ENCODE measurements at regions not wholly inside any gene's neighbourhood (a gene's known extent, or its start where the extent isn't known, plus 50 kb on each side); places are given as distances from the start of the nearest gene placed in this dataset.

DNA sequence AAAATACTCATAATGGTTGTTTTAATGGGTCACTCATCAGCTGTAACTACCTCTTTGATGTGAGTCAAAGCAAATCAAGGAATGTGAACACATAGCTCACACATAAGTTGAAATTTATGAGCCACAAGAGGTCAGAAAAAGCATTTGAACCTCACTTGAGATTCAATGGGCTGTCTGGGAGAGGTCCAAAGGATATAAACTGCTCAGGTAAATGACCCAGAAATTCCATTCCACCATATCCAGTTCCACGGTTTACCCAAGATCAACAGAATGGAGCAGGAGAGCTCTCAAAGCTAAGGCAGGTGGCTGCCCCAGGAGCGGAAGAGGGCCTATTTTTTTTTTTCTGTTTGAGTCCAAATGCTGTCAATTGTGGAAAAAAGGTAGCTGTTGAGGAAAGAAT, 464.1 kb downstream of the TNS1 start:
- DNase-seq (ENCODE audit: low read depth, low spot score) = no peak
- in situ Hi-C loops (cut with HindIII; ENCODE audit: low pct_unique_long_range_greater_than_20kb, low sequenced_read_pairs) = no loop called here
- ChIA-PET POLR2A (interaction anchor here (0.6 kb wide), 1 partner anchor 12 kb away, joined by 3 read pairs; no protein-coding TSS in a partner anchor), CTCF (interaction anchor here (0.6 kb wide), 2 partner anchors 403 to 451 kb away, joined by 3 to 4 read pairs; no protein-coding TSS in a partner anchor)
- TF ChIP-seq, protein P1, sequence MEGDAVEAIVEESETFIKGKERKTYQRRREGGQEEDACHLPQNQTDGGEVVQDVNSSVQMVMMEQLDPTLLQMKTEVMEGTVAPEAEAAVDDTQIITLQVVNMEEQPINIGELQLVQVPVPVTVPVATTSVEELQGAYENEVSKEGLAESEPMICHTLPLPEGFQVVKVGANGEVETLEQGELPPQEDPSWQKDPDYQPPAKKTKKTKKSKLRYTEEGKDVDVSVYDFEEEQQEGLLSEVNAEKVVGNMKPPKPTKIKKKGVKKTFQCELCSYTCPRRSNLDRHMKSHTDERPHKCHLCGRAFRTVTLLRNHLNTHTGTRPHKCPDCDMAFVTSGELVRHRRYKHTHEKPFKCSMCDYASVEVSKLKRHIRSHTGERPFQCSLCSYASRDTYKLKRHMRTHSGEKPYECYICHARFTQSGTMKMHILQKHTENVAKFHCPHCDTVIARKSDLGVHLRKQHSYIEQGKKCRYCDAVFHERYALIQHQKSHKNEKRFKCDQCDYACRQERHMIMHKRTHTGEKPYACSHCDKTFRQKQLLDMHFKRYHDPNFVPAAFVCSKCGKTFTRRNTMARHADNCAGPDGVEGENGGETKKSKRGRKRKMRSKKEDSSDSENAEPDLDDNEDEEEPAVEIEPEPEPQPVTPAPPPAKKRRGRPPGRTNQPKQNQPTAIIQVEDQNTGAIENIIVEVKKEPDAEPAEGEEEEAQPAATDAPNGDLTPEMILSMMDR (IDR thresholded peaks at IDR 0.05) = no peak
- TF ChIP-seq SIN3A (IDR thresholded peaks at IDR 0.05; ENCODE audit: borderline replicate concordance, insufficient read depth, low read depth, low read length) = no peak
- TF ChIP-seq POLR2AphosphoS5 (IDR thresholded peaks at IDR 0.05; ENCODE audit: low read depth, low read length) = no peak
- TF ChIP-seq TCF7L2 (IDR thresholded peaks at IDR 0.05; ENCODE audit: low read depth, low read length) = no peak
- no peaks in the 10 kb centered on the region for H3K9me3 ChIP-seq (ENCODE audit: control insufficient read depth, insufficient read depth, low read depth, low read length)
- H3K4me1 ChIP-seq (ENCODE audit: control insufficient read depth, insufficient read depth, low read length) = no peaks in the 10 kb centered on the region
- H3K36me3 ChIP-seq (ENCODE audit: control insufficient read depth, insufficient read depth, low read length) = no peaks in the 10 kb centered on the region
- BruUV-seq (replicated peaks) = no TSS peak
- intact Hi-C loops (cut with micrococcal nuclease; ENCODE audit: unreplicated experiment) = no loop called here
- ATAC-seq = no peak
- H3K4me3 ChIP-seq (ENCODE audit: low read depth in 2 of 2, low read length in 2 of 2) = no peak overlapping the region
- no peak overlapping the region for H3K27ac ChIP-seq (ENCODE audit: low read length)
- H3K27me3 ChIP-seq (ENCODE audit: control insufficient read depth, insufficient read depth, low read length) = no peaks in the 10 kb centered on the region; the same call in 1 of the 2 replicates

DNA sequence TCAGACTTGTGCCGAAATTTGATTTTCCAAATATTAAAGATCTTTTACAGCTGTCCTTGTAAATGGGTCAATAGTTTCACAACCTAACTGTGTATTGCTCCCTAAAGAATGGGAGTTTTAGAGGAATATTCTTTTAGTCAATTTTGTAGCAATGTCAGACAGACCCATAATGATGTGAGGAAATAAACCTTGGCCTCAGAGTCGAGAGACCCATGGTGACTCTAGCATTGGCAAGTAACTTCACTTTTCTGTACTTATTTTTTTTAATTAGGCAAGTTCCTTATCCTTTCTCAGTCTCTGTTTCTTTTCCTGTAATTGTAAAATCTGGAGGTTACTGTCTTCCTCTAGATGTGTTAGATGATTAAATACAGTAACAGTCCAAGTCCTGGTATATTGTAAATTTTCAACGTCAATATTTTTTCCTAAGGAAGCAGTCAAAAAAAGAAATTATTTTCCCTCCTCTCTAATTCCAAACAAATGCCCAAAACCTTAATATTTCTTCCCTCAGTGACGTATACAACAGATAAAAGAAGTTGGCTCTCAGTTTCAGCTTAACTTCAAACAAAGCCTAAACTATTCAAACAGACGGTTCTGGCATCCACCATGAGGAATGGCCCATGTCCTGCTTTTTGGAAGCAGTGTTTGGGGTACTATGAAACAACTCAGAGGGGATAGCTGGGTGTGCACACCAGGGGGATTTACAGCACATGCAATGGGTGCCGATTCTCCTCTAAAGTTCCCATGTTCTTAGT, 466.7 kb downstream of the TNS1 start:
- ATAC-seq (no peak), DNase-seq (ENCODE audit: low read depth, low spot score) (no peak)
- TF ChIP-seq, protein P1 (IDR thresholded peaks at IDR 0.05) = no peak
- TF ChIP-seq TCF7L2 (IDR thresholded peaks at IDR 0.05; ENCODE audit: low read depth, low read length) = no peak
- TF ChIP-seq, protein P2, sequence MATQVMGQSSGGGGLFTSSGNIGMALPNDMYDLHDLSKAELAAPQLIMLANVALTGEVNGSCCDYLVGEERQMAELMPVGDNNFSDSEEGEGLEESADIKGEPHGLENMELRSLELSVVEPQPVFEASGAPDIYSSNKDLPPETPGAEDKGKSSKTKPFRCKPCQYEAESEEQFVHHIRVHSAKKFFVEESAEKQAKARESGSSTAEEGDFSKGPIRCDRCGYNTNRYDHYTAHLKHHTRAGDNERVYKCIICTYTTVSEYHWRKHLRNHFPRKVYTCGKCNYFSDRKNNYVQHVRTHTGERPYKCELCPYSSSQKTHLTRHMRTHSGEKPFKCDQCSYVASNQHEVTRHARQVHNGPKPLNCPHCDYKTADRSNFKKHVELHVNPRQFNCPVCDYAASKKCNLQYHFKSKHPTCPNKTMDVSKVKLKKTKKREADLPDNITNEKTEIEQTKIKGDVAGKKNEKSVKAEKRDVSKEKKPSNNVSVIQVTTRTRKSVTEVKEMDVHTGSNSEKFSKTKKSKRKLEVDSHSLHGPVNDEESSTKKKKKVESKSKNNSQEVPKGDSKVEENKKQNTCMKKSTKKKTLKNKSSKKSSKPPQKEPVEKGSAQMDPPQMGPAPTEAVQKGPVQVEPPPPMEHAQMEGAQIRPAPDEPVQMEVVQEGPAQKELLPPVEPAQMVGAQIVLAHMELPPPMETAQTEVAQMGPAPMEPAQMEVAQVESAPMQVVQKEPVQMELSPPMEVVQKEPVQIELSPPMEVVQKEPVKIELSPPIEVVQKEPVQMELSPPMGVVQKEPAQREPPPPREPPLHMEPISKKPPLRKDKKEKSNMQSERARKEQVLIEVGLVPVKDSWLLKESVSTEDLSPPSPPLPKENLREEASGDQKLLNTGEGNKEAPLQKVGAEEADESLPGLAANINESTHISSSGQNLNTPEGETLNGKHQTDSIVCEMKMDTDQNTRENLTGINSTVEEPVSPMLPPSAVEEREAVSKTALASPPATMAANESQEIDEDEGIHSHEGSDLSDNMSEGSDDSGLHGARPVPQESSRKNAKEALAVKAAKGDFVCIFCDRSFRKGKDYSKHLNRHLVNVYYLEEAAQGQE (IDR thresholded peaks at IDR 0.05; ENCODE audit: insufficient read depth in 1 of 2, low read depth in 2 of 2, low read length in 1 of 2) = no peak
- TF ChIP-seq POLR2AphosphoS5 (IDR thresholded peaks at IDR 0.05; ENCODE audit: low read depth, low read length) = no peak
- TF ChIP-seq SIN3A (IDR thresholded peaks at IDR 0.05; ENCODE audit: borderline replicate concordance, insufficient read depth, low read depth, low read length) = no peak
- H3K4me1 ChIP-seq (ENCODE audit: control insufficient read depth, insufficient read depth, low read length) = no peaks in the 10 kb centered on the region
- no TSS peak for BruUV-seq (replicated peaks)
- no peaks in the 10 kb centered on the region; the same call in 1 of the 2 replicates for H3K27me3 ChIP-seq (ENCODE audit: control insufficient read depth, insufficient read depth, low read length)
- POLR2A ChIA-PET = no interaction called here
- in situ Hi-C loops (cut with HindIII; ENCODE audit: low pct_unique_long_range_greater_than_20kb, low sequenced_read_pairs) = no loop called here
- intact Hi-C loops (cut with micrococcal nuclease; ENCODE audit: unreplicated experiment) = no loop called here
- H3K9me3 ChIP-seq (ENCODE audit: control insufficient read depth, insufficient read depth, low read depth, low read length) = no peaks in the 10 kb centered on the region
- no peak overlapping the region for H3K4me3 ChIP-seq (ENCODE audit: low read depth in 2 of 2, low read length in 2 of 2)
- no peaks in the 10 kb centered on the region for H3K36me3 ChIP-seq (ENCODE audit: control insufficient read depth, insufficient read depth, low read length)
- CTCF ChIA-PET = no interaction called here
- no peak overlapping the region for H3K27ac ChIP-seq (ENCODE audit: low read length)

Measured in Panc1 (cell line).